ENCODE measurements at regions not wholly inside any gene's neighbourhood (a gene's known extent, or its start where the extent isn't known, plus 50 kb on each side); places are given as distances from the start of the nearest gene placed in this dataset.

- H3K27me3 Mint-ChIP-seq = peaks cover 5% of the 10 kb centered on the region
- no peak for ATAC-seq (ENCODE audit: low read depth)
- POLR2A ChIA-PET = no interaction called here
- no peaks in the 10 kb centered on the region for H3K36me3 Mint-ChIP-seq
- H3K9me3 Mint-ChIP-seq = peaks cover 4% of the 10 kb centered on the region
- no peak overlapping the region for H3K4me3 Mint-ChIP-seq
- no peaks in the 10 kb centered on the region for H3K4me1 Mint-ChIP-seq
- no peak for DNase-seq
- H3K27ac Mint-ChIP-seq = no peak overlapping the region
Measured at GRCh38 chr2:236802862-236803261, 233.2 kb downstream of the ACKR3 start.

GRCh38 chr2:236803621-236804020 is 234.0 kb downstream of the ACKR3 start:
- peaks cover 7% of the 10 kb centered on the region for H3K9me3 Mint-ChIP-seq

GRCh38 chr2:236805800-236806531 is 236.3 kb downstream of the ACKR3 start:
- Mint-ChIP-seq H3K9me3 (peaks cover 10% of the 10 kb centered on the region), H3K27ac (no peak overlapping the region), H3K27me3 (peaks cover 5% of the 10 kb centered on the region), H3K4me3 (no peak overlapping the region), H3K36me3 (no peaks in the 10 kb centered on the region), H3K4me1 (no peaks in the 10 kb centered on the region)
- ATAC-seq (ENCODE audit: low read depth) (no peak), DNase-seq (no peak)
- POLR2A ChIA-PET = no interaction called here

More at GRCh38 chr2:236803621-236804020, 234.0 kb downstream of the ACKR3 start:
- peaks cover 5% of the 10 kb centered on the region for H3K27me3 Mint-ChIP-seq
- no peaks in the 10 kb centered on the region for H3K4me1 Mint-ChIP-seq
- no peak for ATAC-seq (ENCODE audit: low read depth)
- no peak for DNase-seq
- no peak overlapping the region for H3K27ac Mint-ChIP-seq
- POLR2A ChIA-PET = no interaction called here
- no peak overlapping the region for H3K4me3 Mint-ChIP-seq
- no peaks in the 10 kb centered on the region for H3K36me3 Mint-ChIP-seq

GRCh38 chr2:236809716-236810115 is 240.1 kb downstream of the ACKR3 start:
- POLR2A ChIA-PET = no interaction called here
- DNase-seq (no peak), ATAC-seq (ENCODE audit: low read depth) (no peak)
- peaks cover 2% of the 10 kb centered on the region for H3K27me3 Mint-ChIP-seq
- H3K27ac Mint-ChIP-seq = no peak overlapping the region
- H3K36me3 Mint-ChIP-seq = no peaks in the 10 kb centered on the region
- no peak overlapping the region for H3K4me3 Mint-ChIP-seq
- peaks cover 7% of the 10 kb centered on the region for H3K9me3 Mint-ChIP-seq
- H3K4me1 Mint-ChIP-seq = no peaks in the 10 kb centered on the region

GRCh38 chr2:236811062-236811656 is 241.5 kb downstream of the ACKR3 start:
- DNase-seq = no peak
- no peak overlapping the region for H3K27ac Mint-ChIP-seq
- H3K36me3 Mint-ChIP-seq = no peaks in the 10 kb centered on the region
- no peak overlapping the region for H3K4me3 Mint-ChIP-seq
- peaks cover 7% of the 10 kb centered on the region for H3K9me3 Mint-ChIP-seq
- no peak for ATAC-seq (ENCODE audit: low read depth)
- no peaks in the 10 kb centered on the region for H3K27me3 Mint-ChIP-seq
- POLR2A ChIA-PET = no interaction called here
- H3K4me1 Mint-ChIP-seq = no peaks in the 10 kb centered on the region

GRCh38 chr2:236813766-236814165 is 244.1 kb downstream of the ACKR3 start:
- no peak for DNase-seq
- no peak for ATAC-seq (ENCODE audit: low read depth)
- Mint-ChIP-seq H3K4me1 (no peaks in the 10 kb centered on the region), H3K4me3 (no peak overlapping the region), H3K36me3 (no peaks in the 10 kb centered on the region), H3K27ac (no peak overlapping the region), H3K9me3 (peaks cover 2% of the 10 kb centered on the region), H3K27me3 (no peaks in the 10 kb centered on the region)
- POLR2A ChIA-PET = no interaction called here

- Mint-ChIP-seq H3K9me3 (no peaks in the 10 kb centered on the region), H3K36me3 (no peaks in the 10 kb centered on the region), H3K27me3 (no peaks in the 10 kb centered on the region), H3K4me1 (no peaks in the 10 kb centered on the region), H3K4me3 (no peak overlapping the region), H3K27ac (no peak overlapping the region)
- POLR2A ChIA-PET = no interaction called here
- no peak for DNase-seq
- no peak for ATAC-seq (ENCODE audit: low read depth)
Measured at GRCh38 chr2:236814593-236814992, 245.0 kb downstream of the ACKR3 start.

GRCh38 chr2:236815746-236816145 is 246.1 kb downstream of the ACKR3 start:
- ATAC-seq (ENCODE audit: low read depth) = no peak
- Mint-ChIP-seq H3K4me1 (no peaks in the 10 kb centered on the region), H3K27ac (no peak overlapping the region), H3K27me3 (peaks cover 2% of the 10 kb centered on the region), H3K36me3 (no peaks in the 10 kb centered on the region), H3K4me3 (no peak overlapping the region), H3K9me3 (no peaks in the 10 kb centered on the region)
- DNase-seq = no peak
- POLR2A ChIA-PET = no interaction called here

GRCh38 chr2:236816197-236817170 is 246.9 kb downstream of the ACKR3 start:
- ATAC-seq (ENCODE audit: low read depth) (no peak), DNase-seq (no peak)
- Mint-ChIP-seq H3K9me3 (peaks cover 2% of the 10 kb centered on the region), H3K27ac (no peak overlapping the region), H3K36me3 (no peaks in the 10 kb centered on the region), H3K4me3 (no peak overlapping the region), H3K27me3 (peaks cover 2% of the 10 kb centered on the region), H3K4me1 (no peaks in the 10 kb centered on the region)
- POLR2A ChIA-PET = no interaction called here

- no peaks in the 10 kb centered on the region for H3K4me1 Mint-ChIP-seq
- ATAC-seq (ENCODE audit: low read depth) (no peak), DNase-seq (no peak)
- POLR2A ChIA-PET = no interaction called here
- no peak overlapping the region for H3K4me3 Mint-ChIP-seq
- no peaks in the 10 kb centered on the region for H3K36me3 Mint-ChIP-seq
- no peak overlapping the region for H3K27ac Mint-ChIP-seq
- H3K27me3 Mint-ChIP-seq = peaks cover 2% of the 10 kb centered on the region
- H3K9me3 Mint-ChIP-seq = peaks cover 2% of the 10 kb centered on the region
Measured at GRCh38 chr2:236818281-236819045, 248.8 kb downstream of the ACKR3 start.

GRCh38 chr2:236819275-236820002 is 249.8 kb downstream of the ACKR3 start:
- peaks cover 2% of the 10 kb centered on the region for H3K9me3 Mint-ChIP-seq
- H3K4me1 Mint-ChIP-seq = no peaks in the 10 kb centered on the region
- H3K27ac Mint-ChIP-seq = no peak overlapping the region
- ATAC-seq (ENCODE audit: low read depth) (no peak), DNase-seq (no peak)
- no peaks in the 10 kb centered on the region for H3K36me3 Mint-ChIP-seq
- no peak overlapping the region for H3K4me3 Mint-ChIP-seq
- peaks cover 2% of the 10 kb centered on the region for H3K27me3 Mint-ChIP-seq
- POLR2A ChIA-PET = no interaction called here

GRCh38 chr2:236820763-236821344 is 251.2 kb downstream of the ACKR3 start:
- POLR2A ChIA-PET = no interaction called here

More at GRCh38 chr2:236820763-236821344, 251.2 kb downstream of the ACKR3 start:
- peaks cover 2% of the 10 kb centered on the region for H3K27me3 Mint-ChIP-seq
- no peaks in the 10 kb centered on the region for H3K4me1 Mint-ChIP-seq
- H3K36me3 Mint-ChIP-seq = no peaks in the 10 kb centered on the region
- peaks cover 2% of the 10 kb centered on the region for H3K9me3 Mint-ChIP-seq
- H3K4me3 Mint-ChIP-seq = no peak overlapping the region
- no peak overlapping the region for H3K27ac Mint-ChIP-seq
- ATAC-seq (ENCODE audit: low read depth) = no peak
- no peak for DNase-seq
